RWPE2 (cell line): ENCODE measurements at regions not wholly inside any gene's neighbourhood (a gene's known extent, or its start where the extent isn't known, plus 50 kb on each side); places are given as distances from the start of the nearest gene placed in this dataset.
"Not testable (repeated sequence)": the region's sequence is repeated elsewhere in the genome, so short reads cannot be mapped to it uniquely, and the experiment has no call there.

Source experiments
- ATAC-seq: fragments of 200-7000 bp; cut with Tn5 transposase; 3 replicates; pipeline ENCODE4 v1.9.1; 2021; ENCODE audit warnings: low read depth
- DNase-seq: peaks from one replicate; pipeline ENCODE4 v3.0.0-alpha.2; 2020; ENCODE audit warnings: low spot score
- H3K27ac ChIP-seq: fragments of 450-650 bp; 2 replicates; pipeline ENCODE4 v1.5.1; 2017; ENCODE audit warnings: mild to moderate bottlenecking; ENCODE audit not compliant: poor library complexity, severe bottlenecking
- H3K27me3 ChIP-seq: fragments of 250-450 bp; sonication (Bioruptor Pico); 2 replicates; pipeline ENCODE4 v1.5.1; 2021; ENCODE audit warnings: mild to moderate bottlenecking, moderate library complexity; ENCODE audit not compliant: insufficient read depth, poor library complexity, severe bottlenecking
- H3K36me3 ChIP-seq: fragments of 250-450 bp; sonication (Bioruptor Pico); 2 replicates; pipeline ENCODE4 v1.5.1; 2020; ENCODE audit warnings: low read depth, mild to moderate bottlenecking, moderate library complexity
- H3K4me1 ChIP-seq: fragments of 250-450 bp; sonication (Bioruptor Pico); 2 replicates; pipeline ENCODE4 v1.5.1; 2021; ENCODE audit warnings: mild to moderate bottlenecking, moderate library complexity; ENCODE audit not compliant: insufficient read depth, poor library complexity, severe bottlenecking
- H3K4me3 ChIP-seq: fragments of 250-450 bp; sonication (Bioruptor Pico); 2 replicates; pipeline ENCODE4 v1.5.1; 2021; ENCODE audit warnings: mild to moderate bottlenecking, moderate library complexity; ENCODE audit not compliant: severe bottlenecking
- H3K9me3 ChIP-seq: fragments of 250-450 bp; sonication (Bioruptor Pico); 2 replicates; pipeline ENCODE4 v1.5.1; 2021; ENCODE audit warnings: mild to moderate bottlenecking, moderate library complexity; ENCODE audit not compliant: severe bottlenecking

GRCh38 chr15:22358932-22359331 is 99.8 kb upstream of the GOLGA6L22 start:
- not testable (repeated sequence) for H3K27me3 ChIP-seq, ATAC-seq, H3K27ac ChIP-seq, DNase-seq, H3K4me3 ChIP-seq, H3K36me3 ChIP-seq, H3K4me1 ChIP-seq, H3K9me3 ChIP-seq

GRCh38 chr15:22359587-22359986 is 99.1 kb upstream of the GOLGA6L22 start:
- not testable (repeated sequence) for H3K27me3 ChIP-seq, H3K9me3 ChIP-seq, H3K4me1 ChIP-seq, H3K36me3 ChIP-seq, H3K27ac ChIP-seq, H3K4me3 ChIP-seq, DNase-seq
- ATAC-seq, result peak; percentile 58; the same call in 2 of the 3 replicates

GRCh38 chr15:22360696-22361095 is 98.0 kb upstream of the GOLGA6L22 start:
- not testable (repeated sequence) for H3K27me3 ChIP-seq, H3K36me3 ChIP-seq, H3K27ac ChIP-seq, DNase-seq, H3K9me3 ChIP-seq, H3K4me1 ChIP-seq, H3K4me3 ChIP-seq, ATAC-seq

- not testable (repeated sequence) for H3K9me3 ChIP-seq, H3K27me3 ChIP-seq, H3K36me3 ChIP-seq, H3K4me3 ChIP-seq, H3K27ac ChIP-seq, H3K4me1 ChIP-seq
- DNase-seq, result peak; percentile 13
- ATAC-seq, result peak; percentile 93
These were observed 96.2 kb upstream of the GOLGA6L22 start for GRCh38 chr15:22362502-22362901.

GRCh38 chr15:22371246-22371834 is 87.4 kb upstream of the GOLGA6L22 start:
- H3K4me1 ChIP-seq, H3K27me3 ChIP-seq, H3K9me3 ChIP-seq, H3K27ac ChIP-seq, H3K4me3 ChIP-seq, H3K36me3 ChIP-seq, DNase-seq: not testable (repeated sequence)
- peak; percentile 19; the same call in 1 of the 3 replicates for ATAC-seq

GRCh38 chr15:22374531-22374930 is 84.2 kb upstream of the GOLGA6L22 start:
- H3K36me3 ChIP-seq, ATAC-seq, H3K4me1 ChIP-seq, DNase-seq, H3K27me3 ChIP-seq, H3K27ac ChIP-seq, H3K4me3 ChIP-seq, H3K9me3 ChIP-seq: not testable (repeated sequence)

- not testable (repeated sequence) for H3K36me3 ChIP-seq, H3K27me3 ChIP-seq, H3K4me3 ChIP-seq, H3K27ac ChIP-seq, DNase-seq, H3K9me3 ChIP-seq, ATAC-seq, H3K4me1 ChIP-seq
These were observed 82.9 kb upstream of the GOLGA6L22 start for GRCh38 chr15:22375829-22376228.

- ATAC-seq, result peak; percentile 76
- not testable (repeated sequence) for H3K4me3 ChIP-seq, H3K27me3 ChIP-seq, DNase-seq, H3K4me1 ChIP-seq, H3K36me3 ChIP-seq, H3K27ac ChIP-seq, H3K9me3 ChIP-seq
These were observed 80.8 kb upstream of the GOLGA6L22 start for GRCh38 chr15:22377859-22378258.

- H3K27ac ChIP-seq, DNase-seq, H3K27me3 ChIP-seq, H3K36me3 ChIP-seq, ATAC-seq, H3K4me3 ChIP-seq, H3K9me3 ChIP-seq, H3K4me1 ChIP-seq: not testable (repeated sequence)
These were observed 71.0 kb upstream of the GOLGA6L22 start for GRCh38 chr15:22387691-22388090.

- H3K27me3 ChIP-seq, H3K27ac ChIP-seq, H3K9me3 ChIP-seq, DNase-seq, H3K4me1 ChIP-seq, H3K36me3 ChIP-seq, H3K4me3 ChIP-seq: not testable (repeated sequence)
- ATAC-seq, result peak; percentile 76
These were observed 70.3 kb upstream of the GOLGA6L22 start for GRCh38 chr15:22388365-22388764.

GRCh38 chr15:22401207-22401606 is 57.5 kb upstream of the GOLGA6L22 start:
- not testable (repeated sequence) for ATAC-seq, H3K4me1 ChIP-seq, H3K27me3 ChIP-seq, H3K4me3 ChIP-seq, DNase-seq, H3K27ac ChIP-seq, H3K9me3 ChIP-seq, H3K36me3 ChIP-seq

GRCh38 chr15:22401703-22402102 is 57.0 kb upstream of the GOLGA6L22 start:
- H3K4me3 ChIP-seq, H3K4me1 ChIP-seq, H3K9me3 ChIP-seq, H3K27ac ChIP-seq, H3K36me3 ChIP-seq, H3K27me3 ChIP-seq, ATAC-seq: not testable (repeated sequence)
- peak; percentile 19 for DNase-seq
